Keratinocyte (primary cell): ENCODE measurements at regions not wholly inside any gene's neighbourhood (a gene's known extent, or its start where the extent isn't known, plus 50 kb on each side); places are given as distances from the start of the nearest gene placed in this dataset.

Source experiments
- DNase-seq: peaks from one replicate; pipeline ENCODE4 v3.0.0-alpha.2; 2011; ENCODE audit warnings: low read depth, missing footprints, low spot score
- FAIRE-seq: peaks from 2 replicates; lab custom pipeline; 2011; peaks lifted over from hg19 to GRCh38; lab: Jason Lieb, UNC
- H2AFZ ChIP-seq: 2 replicates; pipeline ENCODE4 v1.6.0; 2012; ENCODE audit warnings: low read length, control low read depth, inconsistent platforms; ENCODE audit not compliant: control insufficient read depth
- H3K27ac ChIP-seq: 2 replicates; pipeline ENCODE4 v1.5.1; 2011; ENCODE audit warnings: low read length; ENCODE audit not compliant: control insufficient read depth, insufficient read depth
- H3K27me3 ChIP-seq: 3 replicates; pipeline ENCODE4 v1.6.0; 2011; ENCODE audit warnings: low read length; ENCODE audit not compliant: control insufficient read depth, insufficient read depth; ENCODE audit errors: extremely low read depth
- H3K36me3 ChIP-seq, 2 experiments: 2 replicates in 1 of 2; 3 replicates in 1 of 2; pipeline ENCODE4 v1.5.1; 2011; ENCODE audit warnings: low read length in 2 of 2, mild to moderate bottlenecking in 1 of 2; ENCODE audit not compliant: control insufficient read depth in 2 of 2, insufficient read depth in 2 of 2; ENCODE audit errors: extremely low read depth in 1 of 2
- H3K4me1 ChIP-seq: 3 replicates; pipeline ENCODE4 v1.5.1; 2011; ENCODE audit warnings: low read length; ENCODE audit not compliant: control insufficient read depth, insufficient read depth; ENCODE audit errors: extremely low read depth
- H3K4me2 ChIP-seq: 3 replicates; pipeline ENCODE4 v1.6.0; 2011; ENCODE audit warnings: low read depth, low read length; ENCODE audit not compliant: control insufficient read depth, insufficient read depth; ENCODE audit errors: extremely low read depth
- H3K4me3 ChIP-seq, 3 experiments: fragments of 200-600 bp in 1 of 3; sonication (generic) in 1 of 3; 2 replicates in 2 of 3; 3 replicates in 1 of 3; pipeline ENCODE4 v1.5.1; 2011 to 2016; ENCODE audit warnings: low read length in 3 of 3, mild to moderate bottlenecking in 3 of 3, control low read depth in 2 of 3, inconsistent platforms in 1 of 3, low read depth in 1 of 3, mixed read lengths in 1 of 3, mixed run types in 1 of 3, moderate library complexity in 1 of 3; ENCODE audit not compliant: control insufficient read depth in 2 of 3, insufficient read depth in 2 of 3; ENCODE audit errors: extremely low read depth in 1 of 3
- H3K79me2 ChIP-seq: 2 replicates; pipeline ENCODE4 v1.6.0; 2012; ENCODE audit warnings: low read length; ENCODE audit not compliant: control insufficient read depth, insufficient read depth
- H3K9ac ChIP-seq: 3 replicates; pipeline ENCODE4 v1.6.0; 2011; ENCODE audit warnings: low read length; ENCODE audit not compliant: control insufficient read depth, insufficient read depth; ENCODE audit errors: extremely low read depth
- H3K9me1 ChIP-seq: 3 replicates; pipeline ENCODE4 v1.6.0; 2011; ENCODE audit warnings: low read length; ENCODE audit not compliant: control insufficient read depth, insufficient read depth; ENCODE audit errors: extremely low read depth
- H3K9me3 ChIP-seq: 2 replicates; pipeline ENCODE4 v1.5.1; 2012; ENCODE audit warnings: low read depth, low read length; ENCODE audit not compliant: control insufficient read depth
- H4K20me1 ChIP-seq: 3 replicates; pipeline ENCODE4 v1.6.0; 2011; ENCODE audit warnings: low read length; ENCODE audit not compliant: control insufficient read depth, insufficient read depth; ENCODE audit errors: extremely low read depth
- CTCF ChIP-seq, 3 experiments: IDR thresholded peaks in 1 of 3; conservative IDR thresholded peaks in 1 of 3; optimal IDR thresholded peaks in 1 of 3; 2 replicates in 2 of 3; 3 replicates in 1 of 3; pipeline versions ENCODE3 to v1.5.1; 2011; ENCODE audit warnings: low read length in 3 of 3, mild to moderate bottlenecking in 3 of 3, moderate library complexity in 2 of 3, control low read depth in 1 of 3, inconsistent platforms in 1 of 3; ENCODE audit not compliant: insufficient read depth in 2 of 3; ENCODE audit errors: extremely low read depth in 1 of 3
- EZH2 ChIP-seq: IDR thresholded peaks from one replicate; pipeline ENCODE4 v1.6.1; 2012; ENCODE audit warnings: inconsistent platforms, mild to moderate bottlenecking, low read length, moderate library complexity
- dilution Hi-C: fragments of 300-500 bp; cut with MboI; formaldehyde crosslinking; loops from one replicate; pipeline ENCODE4 v1.7.0; 2020; ENCODE audit warnings: low sequenced_read_pairs; ENCODE audit not compliant: extremely low pct_ligation_motif_present

DNA sequence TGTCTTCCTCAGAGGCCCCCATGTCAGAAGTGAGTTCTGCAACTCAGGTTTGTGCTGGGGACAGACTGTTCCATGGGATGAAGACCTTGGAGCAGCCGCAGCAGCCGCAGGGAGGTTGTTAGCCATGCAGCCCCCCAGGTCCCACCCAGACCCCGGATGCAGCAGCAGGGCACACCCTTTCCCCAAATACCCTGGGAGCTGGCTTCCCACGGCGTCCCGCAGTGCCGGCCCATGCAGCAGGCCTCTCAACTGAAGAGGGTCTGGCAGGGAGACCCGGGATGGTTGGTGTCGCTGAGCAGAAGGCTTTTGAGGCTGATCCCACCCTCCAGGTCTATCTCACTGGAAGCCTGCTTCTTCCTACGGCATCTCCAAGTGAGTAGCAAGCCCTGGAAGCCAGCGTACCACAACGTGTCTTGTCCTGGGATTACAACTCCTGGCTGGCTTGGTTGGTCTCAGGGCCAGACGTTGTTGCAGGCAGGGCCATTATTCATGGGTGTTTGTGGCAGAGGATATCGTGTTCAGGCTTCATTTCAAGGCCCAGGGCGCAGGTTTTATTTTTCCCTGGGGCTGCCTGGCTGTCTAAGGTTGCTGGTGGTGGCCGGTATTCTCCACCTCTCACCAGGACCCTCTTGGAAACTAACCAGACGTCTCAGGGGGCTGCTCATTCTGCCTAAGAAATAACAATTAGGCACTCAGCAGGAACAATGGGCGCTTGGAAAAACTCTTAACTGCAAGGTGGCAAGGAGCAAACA, 223.2 kb downstream of the C16orf95 start:
- TF ChIP-seq CTCF (optimal IDR thresholded peaks at IDR 0.05 in 1 of 3, IDR thresholded peaks at IDR 0.05 in 1 of 3, conservative IDR thresholded peaks at IDR 0.05 in 1 of 3; ENCODE audit: extremely low read depth in 1 of 3, insufficient read depth in 2 of 3, low read length in 3 of 3) (no peak), EZH2 (no peak)
- no peaks in the 10 kb centered on the region for H3K4me1 ChIP-seq
- dilution Hi-C loops: no loop called here

DNA sequence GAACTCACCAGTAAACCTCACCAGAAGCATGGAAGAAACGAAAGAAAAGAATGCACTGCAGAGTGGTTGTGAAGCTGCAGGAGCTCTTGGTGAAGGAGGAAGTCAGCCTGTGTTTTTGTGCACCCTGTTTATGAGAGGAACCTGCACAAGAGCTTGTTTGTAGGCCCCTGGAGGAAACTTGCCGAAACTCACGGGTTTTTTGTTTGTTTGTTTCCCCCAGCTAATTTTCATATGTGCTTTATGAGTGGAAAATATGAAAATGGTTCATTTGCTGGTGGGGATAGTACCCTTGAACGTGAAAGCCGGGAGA, 222.7 kb downstream of the C16orf95 start:
- DNase-seq: no peak
- no peak overlapping the region for H3K27ac ChIP-seq
- dilution Hi-C loops: no loop called here
- H2AFZ ChIP-seq: no peak overlapping the region
- no peaks in the 10 kb centered on the region for H3K9me3 ChIP-seq
- H3K79me2 ChIP-seq: no peaks in the 10 kb centered on the region
- H3K9me1 ChIP-seq: no peaks in the 10 kb centered on the region
- H3K4me3 ChIP-seq: no peak overlapping the region
- no peaks in the 10 kb centered on the region for H3K27me3 ChIP-seq
- no peaks in the 10 kb centered on the region for H3K36me3 ChIP-seq
- no peaks in the 10 kb centered on the region for H4K20me1 ChIP-seq
- no peak overlapping the region for H3K4me2 ChIP-seq
- H3K4me1 ChIP-seq: no peaks in the 10 kb centered on the region
- no peak overlapping the region for H3K9ac ChIP-seq
- FAIRE-seq: no peak
- TF ChIP-seq EZH2: no peak
- TF ChIP-seq CTCF (optimal IDR thresholded peaks at IDR 0.05 in 1 of 3, IDR thresholded peaks at IDR 0.05 in 1 of 3, conservative IDR thresholded peaks at IDR 0.05 in 1 of 3; ENCODE audit: extremely low read depth in 1 of 3, insufficient read depth in 2 of 3, low read length in 3 of 3): no peak

More for the DNA sequence above, 223.2 kb downstream of the C16orf95 start:
- Histone ChIP-seq H4K20me1 (no peaks in the 10 kb centered on the region), H3K9me3 (no peaks in the 10 kb centered on the region), H3K36me3 (no peaks in the 10 kb centered on the region), H3K27me3 (no peaks in the 10 kb centered on the region), H3K27ac (no peak overlapping the region), H3K79me2 (no peaks in the 10 kb centered on the region), H3K9me1 (no peaks in the 10 kb centered on the region), H3K4me2 (no peak overlapping the region), H3K9ac (no peak overlapping the region), H2AFZ (no peak overlapping the region), H3K4me3 (no peak overlapping the region)
- FAIRE-seq: no peak
- no peak for DNase-seq
